Thymus (tissue), 11 donors: ENCODE measurements at regions not wholly inside any gene's neighbourhood (a gene's known extent, or its start where the extent isn't known, plus 50 kb on each side); places are given as distances from the start of the nearest gene placed in this dataset.

ENCODE experiments used
- DNase-seq, 9 donors: peaks; one replicate each; pipeline ENCODE4 v3.0.0-alpha.2; 2013; ENCODE audit warnings: low spot score in 9 of 9, low read depth in 6 of 9, missing footprints in 1 of 9
- H3K27ac ChIP-seq, 2 donors: one replicate each; pipeline ENCODE4 v1.5.1; 2013; ENCODE audit warnings: control low read depth in 1 of 2, low read depth in 1 of 2, low read length in 1 of 2, mild to moderate bottlenecking in 1 of 2, moderate library complexity in 1 of 2
- H3K27me3 ChIP-seq, 2 donors: one replicate each; pipeline ENCODE4 v1.5.1; 2013; ENCODE audit warnings: low read length in 1 of 2; ENCODE audit not compliant: control insufficient read depth in 2 of 2, insufficient read depth in 1 of 2
- H3K36me3 ChIP-seq, 2 donors: one replicate each; pipeline ENCODE4 v1.5.1; 2013; ENCODE audit warnings: low read length in 1 of 2, mild to moderate bottlenecking in 1 of 2, moderate library complexity in 1 of 2; ENCODE audit not compliant: control insufficient read depth in 2 of 2, insufficient read depth in 2 of 2
- H3K4me1 ChIP-seq, 2 donors: one replicate each; pipeline ENCODE4 v1.5.1; 2013; ENCODE audit warnings: low read length in 2 of 2; ENCODE audit not compliant: control insufficient read depth in 2 of 2, insufficient read depth in 2 of 2
- H3K4me3 ChIP-seq, 2 donors: one replicate each; pipeline ENCODE4 v1.5.1; 2013; ENCODE audit warnings: low read length in 2 of 2, control low read depth in 1 of 2, mild to moderate bottlenecking in 1 of 2
- H3K9me3 ChIP-seq, 2 donors: one replicate each; pipeline ENCODE4 v1.5.1; 2013; ENCODE audit warnings: low read length in 1 of 2, mild to moderate bottlenecking in 1 of 2; ENCODE audit not compliant: control insufficient read depth in 2 of 2, insufficient read depth in 1 of 2
- WGBS: extraction: QIAGEN DNeasy Blood & Tissue Kit; methylation state at CpG from one replicate; pipeline ENCODE4 v1.1.7; 2013; 5-methylcytosine and 5-hydroxymethylcytosine counted together
- donor health status: healthy.

GRCh38 chr1:20432341-20432740 is 53.7 kb downstream of the CAMK2N1 start:
- 89% methylated on average over 4 of the region's 4 CpGs for WGBS
- Histone ChIP-seq H3K27me3 (peaks cover 0 to 13% of the 10 kb centered on the region in 2 donors), H3K36me3 (no peaks in the 10 kb centered on the region), H3K4me3 (no peak overlapping the region), H3K9me3 (no peaks in the 10 kb centered on the region), H3K4me1 (no peaks in the 10 kb centered on the region), H3K27ac (no peak overlapping the region)
- DNase-seq, result no peak

- Histone ChIP-seq H3K9me3 (no peaks in the 10 kb centered on the region), H3K27ac (no peak overlapping the region), H3K27me3 (peaks cover 0 to 13% of the 10 kb centered on the region in 2 donors), H3K4me1 (no peaks in the 10 kb centered on the region), H3K36me3 (no peaks in the 10 kb centered on the region), H3K4me3 (no peak overlapping the region)
- 23% methylated on average over 6 of the region's 6 CpGs for WGBS
- DNase-seq, result no peak
Measured at GRCh38 chr1:20431176-20431460, 54.9 kb downstream of the CAMK2N1 start.

- Histone ChIP-seq H3K4me1 (no peaks in the 10 kb centered on the region), H3K36me3 (no peaks in the 10 kb centered on the region), H3K27ac (no peak overlapping the region), H3K4me3 (no peak overlapping the region), H3K9me3 (no peaks in the 10 kb centered on the region), H3K27me3 (peaks cover 0 to 13% of the 10 kb centered on the region in 2 donors)
- DNase-seq, result peak in 3 of 9 donors; percentile 17 to 26 (median 20)
- 22% methylated on average over 12 of the region's 12 CpGs for WGBS
Measured at GRCh38 chr1:20430355-20431175, 55.4 kb downstream of the CAMK2N1 start.

GRCh38 chr1:20429296-20429695 is 56.7 kb downstream of the CAMK2N1 start:
- H3K27me3 ChIP-seq, result peaks cover 0 to 13% of the 10 kb centered on the region in 2 donors
- WGBS, result 59% methylated on average over 6 of the region's 6 CpGs

DNA sequence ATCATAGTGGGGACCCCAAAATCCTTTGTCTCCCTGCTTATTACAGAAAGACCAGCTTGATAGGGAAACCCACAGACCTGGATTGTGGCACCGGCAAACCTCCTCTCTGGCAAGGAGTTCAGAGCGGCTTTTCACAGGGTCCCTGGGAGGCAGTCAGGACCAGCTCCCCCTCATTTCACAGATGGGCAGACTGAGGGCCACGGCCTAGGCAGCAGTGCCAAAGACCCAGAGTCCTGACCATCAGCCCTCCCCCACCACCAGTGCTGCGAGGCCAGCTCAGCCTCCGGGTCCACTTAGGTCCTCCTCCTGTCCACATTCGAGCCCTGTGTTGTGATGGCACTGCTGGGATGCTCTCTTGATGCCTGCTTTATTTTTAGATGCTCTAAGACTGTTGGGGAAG is 57.2 kb downstream of the CAMK2N1 start:
- H3K4me1 ChIP-seq, result no peaks in the 10 kb centered on the region
- no peaks in the 10 kb centered on the region for H3K36me3 ChIP-seq
- no peak overlapping the region for H3K4me3 ChIP-seq
- H3K9me3 ChIP-seq, result no peaks in the 10 kb centered on the region
- no peak for DNase-seq
- 88% methylated on average over 6 of the region's 6 CpGs for WGBS
- peaks cover 0 to 13% of the 10 kb centered on the region in 2 donors for H3K27me3 ChIP-seq
- no peak overlapping the region for H3K27ac ChIP-seq

More at GRCh38 chr1:20429296-20429695, 56.7 kb downstream of the CAMK2N1 start:
- H3K36me3 ChIP-seq, result no peaks in the 10 kb centered on the region
- no peaks in the 10 kb centered on the region for H3K9me3 ChIP-seq
- no peak overlapping the region for H3K4me3 ChIP-seq
- no peak overlapping the region for H3K27ac ChIP-seq
- no peak for DNase-seq
- H3K4me1 ChIP-seq, result no peaks in the 10 kb centered on the region

DNA sequence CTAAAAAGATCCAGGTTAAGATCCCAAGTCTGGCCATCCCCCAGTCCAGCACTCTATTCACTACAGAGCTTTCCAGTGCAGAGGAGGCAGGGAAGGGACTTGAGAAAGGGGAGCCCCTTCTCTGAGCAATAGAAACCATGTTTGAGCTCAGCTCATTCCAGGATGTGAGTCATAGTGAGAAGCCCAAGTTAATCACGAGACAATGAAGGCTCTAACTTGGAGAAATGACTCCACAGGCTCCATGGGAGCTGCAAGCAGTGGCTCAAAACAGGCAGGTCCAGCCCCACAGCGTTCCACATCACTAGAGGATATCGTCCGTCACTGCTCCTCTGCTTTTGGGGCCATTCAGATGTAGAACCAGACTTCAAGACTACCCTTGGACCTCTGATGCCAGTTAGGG is 59.1 kb downstream of the CAMK2N1 start:
- WGBS, result 59% methylated on average over 4 of the region's 4 CpGs
- no peaks in the 10 kb centered on the region for H3K36me3 ChIP-seq
- H3K4me3 ChIP-seq, result no peak overlapping the region
- no peaks in the 10 kb centered on the region for H3K4me1 ChIP-seq
- no peaks in the 10 kb centered on the region for H3K9me3 ChIP-seq
- no peak overlapping the region for H3K27ac ChIP-seq
- H3K27me3 ChIP-seq, result peaks cover 0 to 13% of the 10 kb centered on the region in 2 donors
- no peak for DNase-seq

DNA sequence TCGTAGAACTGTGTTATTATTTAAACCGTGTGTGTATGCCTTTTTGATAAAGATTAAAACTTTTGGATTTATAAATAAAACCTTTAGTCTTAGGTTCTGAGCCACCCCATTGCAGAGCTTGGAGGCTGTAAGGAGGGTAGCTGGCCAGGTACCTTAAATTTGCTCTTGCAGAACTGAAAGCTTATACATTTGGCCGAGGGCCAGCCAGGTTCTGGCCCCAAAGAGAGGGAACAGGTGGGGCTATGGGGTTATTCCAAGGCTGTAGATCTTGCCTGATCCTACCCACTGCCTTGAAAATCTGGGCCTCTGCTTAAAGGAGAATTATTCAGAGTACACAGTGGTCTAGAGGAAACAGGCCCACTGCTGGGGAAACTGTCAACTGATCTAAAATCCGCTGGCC is 59.6 kb downstream of the CAMK2N1 start:
- H3K27ac ChIP-seq, result no peak overlapping the region
- WGBS, result 76% methylated on average over 4 of the region's 4 CpGs
- no peaks in the 10 kb centered on the region for H3K4me1 ChIP-seq
- H3K36me3 ChIP-seq, result no peaks in the 10 kb centered on the region
- H3K4me3 ChIP-seq, result no peak overlapping the region
- DNase-seq, result no peak
- no peaks in the 10 kb centered on the region for H3K9me3 ChIP-seq
- H3K27me3 ChIP-seq, result peaks cover 0 to 12% of the 10 kb centered on the region in 2 donors

DNA sequence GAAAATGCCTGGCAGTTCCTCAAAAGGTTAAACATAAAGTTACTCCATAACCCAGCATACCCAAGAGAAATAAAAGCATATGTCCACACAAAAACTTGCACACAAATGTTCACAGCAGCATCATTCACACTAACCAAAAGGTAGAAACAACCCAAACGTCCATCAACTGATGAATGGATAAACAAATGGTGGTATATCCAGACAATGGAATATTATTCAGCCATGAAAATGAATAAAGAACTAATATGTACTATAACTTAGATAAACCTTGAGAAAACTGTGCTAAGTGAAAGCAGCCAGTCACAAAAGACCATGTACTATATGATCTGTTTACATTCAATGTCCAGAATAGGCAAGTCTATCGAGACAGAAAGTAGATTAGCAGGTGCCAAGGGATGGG is 60.4 kb downstream of the CAMK2N1 start:
- Histone ChIP-seq H3K27me3 (peaks cover 0 to 6% of the 10 kb centered on the region in 2 donors), H3K4me1 (no peaks in the 10 kb centered on the region), H3K36me3 (no peaks in the 10 kb centered on the region), H3K9me3 (no peaks in the 10 kb centered on the region), H3K27ac (no peak overlapping the region), H3K4me3 (no peak overlapping the region)
- 58% methylated on average over 2 of the region's 2 CpGs for WGBS
- no peak for DNase-seq

DNA sequence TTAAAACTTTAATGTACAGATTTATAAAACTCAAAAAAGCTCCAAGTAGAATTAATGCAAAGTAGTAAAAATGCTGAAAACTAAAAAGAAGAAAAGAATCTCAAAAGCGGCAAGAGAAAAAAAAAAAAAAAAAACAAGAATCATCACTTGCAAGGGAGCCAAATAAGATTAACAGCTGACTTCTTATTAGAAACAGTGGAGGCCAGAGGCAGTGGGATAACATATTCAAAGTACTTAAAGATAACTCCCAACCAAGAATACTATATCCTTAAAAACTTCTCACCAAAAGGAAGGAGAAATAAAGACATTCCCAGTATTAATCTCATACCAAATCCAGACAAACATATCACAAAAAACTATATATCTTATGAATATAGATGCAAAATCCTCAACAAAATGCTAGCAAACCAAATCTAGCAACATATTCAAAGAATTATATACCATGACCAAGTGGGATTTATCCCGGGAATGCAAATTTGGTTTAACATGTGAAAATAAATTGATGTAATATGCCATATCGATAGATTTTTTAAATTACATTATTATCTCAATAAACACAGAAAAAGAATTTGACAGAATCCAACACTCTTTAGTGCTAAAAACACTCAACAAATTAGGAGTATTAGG is 62.7 kb downstream of the CAMK2N1 start:
- 95% methylated on average over 3 of the region's 3 CpGs for WGBS
- H3K9me3 ChIP-seq, result no peaks in the 10 kb centered on the region

More for the DNA sequence above, 62.7 kb downstream of the CAMK2N1 start:
- Histone ChIP-seq H3K36me3 (no peaks in the 10 kb centered on the region), H3K4me1 (no peaks in the 10 kb centered on the region), H3K4me3 (no peak overlapping the region), H3K27me3 (no peaks in the 10 kb centered on the region), H3K27ac (no peak overlapping the region)
- DNase-seq, result no peak
